ENCODE measurements at regions not wholly inside any gene's neighbourhood (a gene's known extent, or its start where the extent isn't known, plus 50 kb on each side); places are given as distances from the start of the nearest gene placed in this dataset.

GRCh38 chr5:97412959-97413358, 229.9 kb upstream of the RIOK2 start:
- TF ChIP-seq EZH2 (IDR thresholded peaks at IDR 0.05; ENCODE audit: borderline replicate concordance, low read length) (no peak), CTCF (IDR thresholded peaks at IDR 0.05; ENCODE audit: low read length) (no peak)

All from OCI-LY1 (cell line).